ENCODE measurements at regions not wholly inside any gene's neighbourhood (a gene's known extent, or its start where the extent isn't known, plus 50 kb on each side); places are given as distances from the start of the nearest gene placed in this dataset.

DNA sequence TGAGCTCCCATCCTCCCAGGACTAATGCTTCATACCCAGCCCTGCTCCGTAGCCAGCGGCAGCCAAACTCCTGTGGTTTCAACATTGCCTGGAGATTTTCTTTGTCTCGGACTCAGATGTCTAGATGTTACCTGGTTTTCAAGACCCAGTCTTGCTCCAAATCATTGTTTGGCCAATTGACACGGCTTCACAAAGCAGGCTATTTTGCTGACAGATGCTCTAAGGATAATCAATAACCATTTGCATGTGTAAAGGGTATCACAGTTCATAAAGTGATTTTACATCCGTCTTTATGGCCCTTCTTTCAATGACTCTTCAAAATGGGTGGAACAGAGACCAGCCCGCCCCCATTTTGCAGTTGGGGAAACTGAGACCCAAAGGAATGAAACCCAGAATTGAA is 153.4 kb downstream of the SALL1 start:
- Mint-ChIP-seq H3K36me3 (ENCODE audit: low read depth) (no peaks in the 10 kb centered on the region), H3K27ac (no peak overlapping the region), H3K4me1 (peaks cover 6% of the 10 kb centered on the region), H3K27me3 (ENCODE audit: insufficient read depth) (no peaks in the 10 kb centered on the region), H3K4me3 (no peak overlapping the region), H3K9me3 (no peaks in the 10 kb centered on the region)
- Histone ChIP-seq H3K4me1 (ENCODE audit: control insufficient read depth, insufficient read depth, low read length) (peaks cover under 1% of the 10 kb centered on the region), H3K36me3 (ENCODE audit: control insufficient read depth, insufficient read depth, low read length) (no peaks in the 10 kb centered on the region), H3K9ac (ENCODE audit: extremely low read depth, low read length, poor library complexity, severe bottlenecking) (no peak overlapping the region), H3K27ac (ENCODE audit: low read depth, low read length) (no peak overlapping the region), H3K9me3 (ENCODE audit: control insufficient read depth, low read length) (no peaks in the 10 kb centered on the region), H3K27me3 (ENCODE audit: control insufficient read depth, insufficient read depth, low read length, poor library complexity, severe bottlenecking) (no peaks in the 10 kb centered on the region), H3K4me3 (ENCODE audit: low read length) (no peak overlapping the region)
- WGBS, 2 experiments (ENCODE audit: insufficient coverage in 1 of 2, insufficient read length in 1 of 2): 84 to 87% methylated on average over 6 of the region's 6 CpGs
- DNase-seq: no peak
- no peak for TF ChIP-seq CTCF (conservative IDR thresholded peaks at IDR 0.05)

GRCh38 chr16:50996830-50997186 is 154.3 kb downstream of the SALL1 start:
- no peaks in the 10 kb centered on the region for H3K36me3 Mint-ChIP-seq (ENCODE audit: low read depth)

DNA sequence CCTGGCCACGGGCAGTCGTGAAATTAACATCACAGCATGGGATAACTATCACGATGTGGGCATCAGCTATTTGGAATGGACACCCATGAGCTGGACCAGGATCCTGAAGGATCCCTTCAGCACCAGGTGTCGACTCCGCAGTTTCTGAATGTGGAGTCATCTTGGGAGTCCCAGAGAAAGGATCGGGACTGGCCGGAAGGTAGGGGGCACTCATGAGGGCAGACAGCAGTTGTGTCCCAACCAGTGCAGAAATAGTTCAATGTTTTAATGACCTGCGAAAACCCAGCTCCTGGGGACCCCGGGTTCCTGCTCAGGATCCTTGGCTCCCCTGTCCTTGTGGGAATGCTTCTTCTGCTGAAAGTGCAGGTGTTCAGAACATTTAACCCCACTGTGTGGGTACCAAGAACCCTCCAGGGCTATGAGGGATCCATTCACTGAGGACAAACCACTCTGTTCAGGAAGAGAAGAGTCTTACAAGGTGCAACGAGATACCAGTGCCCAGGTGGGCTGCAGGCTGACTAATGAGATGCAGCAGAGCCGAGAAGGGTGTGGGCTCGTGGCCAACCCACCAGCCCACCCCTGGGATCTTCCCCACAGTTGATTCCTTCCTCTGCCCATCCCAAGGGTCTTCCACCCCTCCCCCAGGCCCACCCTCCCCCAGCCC is 154.8 kb downstream of the SALL1 start:
- no peaks in the 10 kb centered on the region for H3K9me3 Mint-ChIP-seq
- no peak overlapping the region for H3K27ac Mint-ChIP-seq
- H3K36me3 ChIP-seq (ENCODE audit: control insufficient read depth, insufficient read depth, low read length): no peaks in the 10 kb centered on the region
- no peaks in the 10 kb centered on the region for H3K27me3 Mint-ChIP-seq (ENCODE audit: insufficient read depth)
- no peak for DNase-seq
- no peaks in the 10 kb centered on the region for H3K27me3 ChIP-seq (ENCODE audit: control insufficient read depth, insufficient read depth, low read length, poor library complexity, severe bottlenecking)
- 90 to 93% methylated on average over 8 to 12 of the region's 12 CpGs for WGBS, 2 experiments (ENCODE audit: insufficient coverage in 1 of 2, insufficient read length in 1 of 2)
- H3K4me1 Mint-ChIP-seq: no peaks in the 10 kb centered on the region
- no peaks in the 10 kb centered on the region for H3K36me3 Mint-ChIP-seq (ENCODE audit: low read depth)
- TF ChIP-seq CTCF (conservative IDR thresholded peaks at IDR 0.05): peak; percentile 47
- H3K4me1 ChIP-seq (ENCODE audit: control insufficient read depth, insufficient read depth, low read length): no peaks in the 10 kb centered on the region
- H3K9ac ChIP-seq (ENCODE audit: extremely low read depth, low read length, poor library complexity, severe bottlenecking): no peak overlapping the region
- H3K4me3 Mint-ChIP-seq: no peak overlapping the region
- H3K27ac ChIP-seq (ENCODE audit: low read depth, low read length): no peak overlapping the region
- H3K4me3 ChIP-seq (ENCODE audit: low read length): no peak overlapping the region
- no peaks in the 10 kb centered on the region for H3K9me3 ChIP-seq (ENCODE audit: control insufficient read depth, low read length)

More at GRCh38 chr16:50996830-50997186, 154.3 kb downstream of the SALL1 start:
- H3K9ac ChIP-seq (ENCODE audit: extremely low read depth, low read length, poor library complexity, severe bottlenecking): no peak overlapping the region
- H3K4me3 ChIP-seq (ENCODE audit: low read length): no peak overlapping the region
- H3K27ac ChIP-seq (ENCODE audit: low read depth, low read length): no peak overlapping the region
- H3K36me3 ChIP-seq (ENCODE audit: control insufficient read depth, insufficient read depth, low read length): no peaks in the 10 kb centered on the region
- H3K4me3 Mint-ChIP-seq: no peak overlapping the region
- no peak for DNase-seq
- no peaks in the 10 kb centered on the region for H3K9me3 Mint-ChIP-seq
- H3K27ac Mint-ChIP-seq: no peak overlapping the region
- H3K9me3 ChIP-seq (ENCODE audit: control insufficient read depth, low read length): no peaks in the 10 kb centered on the region
- H3K4me1 Mint-ChIP-seq: no peaks in the 10 kb centered on the region
- WGBS, 2 experiments (ENCODE audit: insufficient coverage in 1 of 2, insufficient read length in 1 of 2): 87% methylated on average over 4 of the region's 4 CpGs; no CpG with 5 or more reads in 1 of the 2 experiments
- H3K27me3 ChIP-seq (ENCODE audit: control insufficient read depth, insufficient read depth, low read length, poor library complexity, severe bottlenecking): no peaks in the 10 kb centered on the region
- TF ChIP-seq CTCF (conservative IDR thresholded peaks at IDR 0.05): no peak
- H3K27me3 Mint-ChIP-seq (ENCODE audit: insufficient read depth): no peaks in the 10 kb centered on the region
- H3K4me1 ChIP-seq (ENCODE audit: control insufficient read depth, insufficient read depth, low read length): no peaks in the 10 kb centered on the region
